H9 (cell line): ENCODE measurements at regions not wholly inside any gene's neighbourhood (a gene's known extent, or its start where the extent isn't known, plus 50 kb on each side); places are given as distances from the start of the nearest gene placed in this dataset.

Experiments used
- DNase-seq: peaks from one replicate; pipeline ENCODE4 v3.0.0-alpha.2; 2017
- H2AFZ ChIP-seq: one replicate; pipeline ENCODE4 v1.6.1; 2013; ENCODE audit warnings: mild to moderate bottlenecking, low read length, control low read depth, moderate library complexity
- H2AK5ac ChIP-seq: 2 replicates; pipeline ENCODE4 v1.6.1; 2013; ENCODE audit warnings: low read length, control low read depth, mixed read lengths; ENCODE audit not compliant: insufficient read length
- H2BK120ac ChIP-seq: one replicate; pipeline ENCODE4 v1.6.1; 2013; ENCODE audit warnings: low read depth, mild to moderate bottlenecking, low read length, control low read depth, inconsistent platforms; ENCODE audit not compliant: poor library complexity, severe bottlenecking
- H2BK12ac ChIP-seq: 2 replicates; pipeline ENCODE4 v1.6.1; 2013; ENCODE audit warnings: low read length, control low read depth, mixed read lengths, low read depth; ENCODE audit not compliant: insufficient read length
- H2BK15ac ChIP-seq: 2 replicates; pipeline ENCODE4 v1.6.1; 2013; ENCODE audit warnings: low read depth, low read length, control low read depth
- H2BK20ac ChIP-seq: one replicate; pipeline ENCODE4 v1.6.1; 2013; ENCODE audit warnings: low read depth, mild to moderate bottlenecking, low read length, control low read depth, inconsistent platforms; ENCODE audit not compliant: poor library complexity, severe bottlenecking
- H2BK5ac ChIP-seq: 2 replicates; pipeline ENCODE4 v1.6.1; 2013; ENCODE audit warnings: low read length, control low read depth, mixed read lengths; ENCODE audit not compliant: insufficient read length
- H3K14ac ChIP-seq: 2 replicates; pipeline ENCODE4 v1.6.1; 2013; ENCODE audit warnings: low read length, control low read depth; ENCODE audit not compliant: insufficient read depth
- H3K18ac ChIP-seq: 2 replicates; pipeline ENCODE4 v1.6.1; 2013; ENCODE audit warnings: low read depth, mild to moderate bottlenecking, mixed read lengths, low read length, control low read depth; ENCODE audit not compliant: insufficient read length
- H3K23ac ChIP-seq: 2 replicates; pipeline ENCODE4 v1.6.1; 2013; ENCODE audit warnings: low read length, control low read depth, mixed read lengths, low read depth; ENCODE audit not compliant: insufficient read length
- H3K23me2 ChIP-seq: 2 replicates; pipeline ENCODE4 v1.6.1; 2013; ENCODE audit warnings: low read depth, mild to moderate bottlenecking, mixed read lengths, low read length, control low read depth; ENCODE audit not compliant: insufficient read length, poor library complexity, severe bottlenecking
- H3K27ac ChIP-seq: 2 replicates; pipeline ENCODE4 v1.5.1; 2013; ENCODE audit warnings: low read length, control low read depth, mixed read lengths, low read depth; ENCODE audit not compliant: insufficient read length
- H3K27me3 ChIP-seq: 2 replicates; pipeline ENCODE4 v1.6.1; 2013; ENCODE audit warnings: low read length, control low read depth, inconsistent platforms; ENCODE audit not compliant: insufficient read depth
- H3K4ac ChIP-seq: 2 replicates; pipeline ENCODE4 v1.6.1; 2013; ENCODE audit warnings: low read depth, mild to moderate bottlenecking, control low read depth, inconsistent platforms, low read length, moderate library complexity
- H3K4me1 ChIP-seq: 2 replicates; pipeline ENCODE4 v1.6.1; 2013; ENCODE audit warnings: low read length, control low read depth, inconsistent platforms; ENCODE audit not compliant: insufficient read depth
- H3K4me2 ChIP-seq: 2 replicates; pipeline ENCODE4 v1.6.1; 2013; ENCODE audit warnings: low read length, control low read depth, mixed read lengths; ENCODE audit not compliant: insufficient read length, insufficient read depth
- H3K56ac ChIP-seq: 2 replicates; pipeline ENCODE4 v1.6.1; 2013; ENCODE audit warnings: low read depth, mild to moderate bottlenecking, mixed read lengths, low read length, control low read depth; ENCODE audit not compliant: insufficient read length
- H3K79me1 ChIP-seq: 2 replicates; pipeline ENCODE4 v1.6.1; 2013; ENCODE audit warnings: low read depth, mild to moderate bottlenecking, moderate library complexity, low read length, control low read depth, inconsistent platforms; ENCODE audit not compliant: insufficient read depth, poor library complexity, severe bottlenecking
- H3K79me2 ChIP-seq: 2 replicates; pipeline ENCODE4 v1.6.1; 2013; ENCODE audit warnings: low read length, control low read depth, inconsistent platforms; ENCODE audit not compliant: insufficient read depth
- H3K9ac ChIP-seq: 2 replicates; pipeline ENCODE4 v1.6.1; 2013; ENCODE audit warnings: low read length, control low read depth, mixed read lengths; ENCODE audit not compliant: insufficient read length; ENCODE audit errors: extremely low read depth
- H3K9me3 ChIP-seq: one replicate; pipeline ENCODE4 v1.6.1; 2013; ENCODE audit warnings: low read depth, low read length, inconsistent platforms; ENCODE audit not compliant: control insufficient read depth
- H3T11ph ChIP-seq: one replicate; pipeline ENCODE4 v1.6.1; 2013; ENCODE audit warnings: mild to moderate bottlenecking, low read length, control low read depth, inconsistent platforms
- H4K20me1 ChIP-seq: one replicate; pipeline ENCODE4 v1.6.1; 2013; ENCODE audit not compliant: control insufficient read depth, insufficient read length, insufficient read depth
- H4K5ac ChIP-seq: 2 replicates; pipeline ENCODE4 v1.6.1; 2013; ENCODE audit warnings: low read depth, mild to moderate bottlenecking, mixed read lengths, low read length, control low read depth; ENCODE audit not compliant: insufficient read length
- H4K8ac ChIP-seq: replicated peaks from 2 replicates; pipeline ENCODE4 v1.6.1; 2013; ENCODE audit warnings: low read length, control low read depth, mixed read lengths, low read depth; ENCODE audit not compliant: insufficient read length
- H4K91ac ChIP-seq: 2 replicates; pipeline ENCODE4 v1.6.1; 2013; ENCODE audit warnings: low read depth, mild to moderate bottlenecking, moderate library complexity, mixed read lengths, low read length, control low read depth; ENCODE audit not compliant: insufficient read length
- H3K27ac Mint-ChIP-seq, 3 experiments: 2 replicates in 2 of 3; 3 replicates in 1 of 3; pipeline ENCODE4 v1.8.0; 2020 to 2021; ENCODE audit warnings: mixed read lengths in 3 of 3, mild to moderate bottlenecking in 1 of 3, moderate library complexity in 1 of 3
- H3K27me3 Mint-ChIP-seq: 2 replicates; pipeline ENCODE4 v1.8.0; 2021; ENCODE audit warnings: low read depth, mild to moderate bottlenecking, moderate library complexity, mixed read lengths
- H3K36me3 Mint-ChIP-seq, 3 experiments: 2 replicates in 2 of 3; 3 replicates in 1 of 3; pipeline ENCODE4 v1.8.0; 2020 to 2021; ENCODE audit warnings: low read depth in 3 of 3, mixed read lengths in 3 of 3; ENCODE audit not compliant: insufficient read depth in 1 of 3
- H3K4me1 Mint-ChIP-seq, 2 experiments: 2 replicates each; pipeline ENCODE4 v1.8.0; 2020; ENCODE audit warnings: mixed read lengths in 2 of 2
- H3K4me3 Mint-ChIP-seq, 2 experiments: 2 replicates in 1 of 2; 3 replicates in 1 of 2; pipeline ENCODE4 v1.8.0; 2020 to 2021; ENCODE audit warnings: mild to moderate bottlenecking in 2 of 2, mixed read lengths in 2 of 2, moderate library complexity in 1 of 2
- H3K9me3 Mint-ChIP-seq, 2 experiments: 2 replicates in 1 of 2; 3 replicates in 1 of 2; pipeline ENCODE4 v1.8.0; 2020; ENCODE audit warnings: mild to moderate bottlenecking in 2 of 2, mixed read lengths in 2 of 2, moderate library complexity in 1 of 2
- CTCF ChIP-seq: fragments of 200-600 bp; sonication (generic); conservative IDR thresholded peaks from 3 replicates; pipeline ENCODE4 v1.8.0; 2021; ENCODE audit warnings: antibody characterized with exemption, mild to moderate bottlenecking
- WGBS: extraction: QIAGEN DNeasy Blood & Tissue Kit; methylation state at CpG from one replicate; pipeline ENCODE4 v1.1.7; 2013; ENCODE audit warnings: missing lambda C conversion rate, low lambda C conversion rate, mixed read lengths; ENCODE audit not compliant: insufficient read length; ENCODE audit errors: extremely low coverage; 5-methylcytosine and 5-hydroxymethylcytosine counted together

- Histone ChIP-seq H2BK120ac (no peak overlapping the region), H3K4me2 (no peak overlapping the region), H2BK15ac (no peak overlapping the region), H3K23ac (no peak overlapping the region), H3K27ac (no peak overlapping the region), H3K4me1 (no peaks in the 10 kb centered on the region), H3K79me1 (no peaks in the 10 kb centered on the region), H3K79me2 (no peaks in the 10 kb centered on the region), H3K9ac (no peak overlapping the region), H3K18ac (no peak overlapping the region), H3K56ac (no peak overlapping the region), H3K14ac (no peak overlapping the region), H2AFZ (no peak overlapping the region), H3K4ac (no peak overlapping the region), H4K5ac (no peak overlapping the region), H3K9me3 (no peaks in the 10 kb centered on the region), H4K8ac (no peak overlapping the region), H2AK5ac (no peak overlapping the region), H2BK5ac (no peak overlapping the region), H2BK12ac (no peak overlapping the region), H4K91ac (no peak overlapping the region), H2BK20ac (no peak overlapping the region), H3K27me3 (no peaks in the 10 kb centered on the region), H4K20me1 (no peaks in the 10 kb centered on the region), H3T11ph (no peak overlapping the region), H3K23me2 (no peaks in the 10 kb centered on the region)
- Mint-ChIP-seq H3K36me3 (no peaks in the 10 kb centered on the region), H3K9me3 (no peaks in the 10 kb centered on the region), H3K27me3 (no peaks in the 10 kb centered on the region), H3K27ac (no peak overlapping the region), H3K4me3 (no peak overlapping the region), H3K4me1 (peaks cover 3% of the 10 kb centered on the region in 2 experiments; a peak in 2 of 4 replicates)
- no peak for TF ChIP-seq CTCF
- DNase-seq = no peak
- WGBS = no CpG with 5 or more reads among the region's 3 CpGs
Measured at GRCh38 chr5:121027636-121028035, 563.5 kb downstream of the PRR16 start.
